HG03354 (cell line): ENCODE measurements at regions not wholly inside any gene's neighbourhood (a gene's known extent, or its start where the extent isn't known, plus 50 kb on each side); places are given as distances from the start of the nearest gene placed in this dataset.
"Not testable (repeated sequence)": the region's sequence is repeated elsewhere in the genome, so short reads cannot be mapped to it uniquely, and the experiment has no call there.

Source experiments
- ATAC-seq: cut with Tn5 transposase; IDR thresholded peaks from one replicate; pipeline ENCODE4 v1.9.1; 2021; ENCODE audit warnings: mild to moderate bottlenecking; ENCODE audit not compliant: unreplicated experiment, poor library complexity, severe bottlenecking

GRCh38 chr12:107144441-107144840 lies 51.1 kb upstream of the CRY1 start:
- ATAC-seq = no peak

- no peak for ATAC-seq
Observed at GRCh38 chr12:107144990-107145389, 51.6 kb upstream of the CRY1 start.

GRCh38 chr12:107145397-107145796 lies 52.0 kb upstream of the CRY1 start:
- no peak for ATAC-seq

- no peak for ATAC-seq
Observed at GRCh38 chr12:107148107-107148506, 54.8 kb upstream of the CRY1 start.

- no peak for ATAC-seq
Observed at GRCh38 chr12:107152315-107152714, 59.0 kb upstream of the CRY1 start.

- no peak for ATAC-seq
Observed at GRCh38 chr12:107159384-107159900, 66.1 kb upstream of the CRY1 start.

- no peak for ATAC-seq
Observed at GRCh38 chr12:107163413-107163812, 70.1 kb upstream of the CRY1 start.

GRCh38 chr12:107164392-107164791 lies 71.0 kb upstream of the CRY1 start:
- no peak for ATAC-seq

GRCh38 chr12:107165581-107165980 lies 72.2 kb upstream of the CRY1 start:
- no peak for ATAC-seq

GRCh38 chr12:107167756-107168155 lies 74.4 kb upstream of the CRY1 start:
- no peak for ATAC-seq

- ATAC-seq = no peak
Observed at GRCh38 chr12:107169200-107169599, 75.9 kb upstream of the CRY1 start.

- no peak for ATAC-seq
Observed at GRCh38 chr12:107178776-107179175, 85.4 kb upstream of the CRY1 start.

- no peak for ATAC-seq
Observed at GRCh38 chr12:107179871-107180270, 86.5 kb upstream of the CRY1 start.

GRCh38 chr12:107180272-107180671 lies 86.9 kb upstream of the CRY1 start:
- no peak for ATAC-seq

- no peak for ATAC-seq
Observed at GRCh38 chr12:107184359-107184930, 91.1 kb upstream of the CRY1 start.

- ATAC-seq = no peak
Observed at GRCh38 chr12:107196681-107197080, 103.3 kb upstream of the CRY1 start.

- no peak for ATAC-seq
Observed at GRCh38 chr12:107200394-107200793, 107.0 kb upstream of the CRY1 start.

GRCh38 chr12:107207931-107208525 lies 114.7 kb upstream of the CRY1 start:
- ATAC-seq = no peak

GRCh38 chr12:107209700-107210099 lies 116.4 kb upstream of the CRY1 start:
- ATAC-seq = not testable (repeated sequence)

GRCh38 chr12:107214373-107214773 lies 121.0 kb upstream of the CRY1 start:
- ATAC-seq = not testable (repeated sequence)

GRCh38 chr12:107216411-107216810 lies 123.1 kb upstream of the CRY1 start:
- ATAC-seq = not testable (repeated sequence)

- ATAC-seq = no peak
Observed at GRCh38 chr12:107219301-107219700, 126.0 kb upstream of the CRY1 start.
